Central memory CD8-positive, alpha-beta T cell (primary cell): ENCODE measurements at regions not wholly inside any gene's neighbourhood (a gene's known extent, or its start where the extent isn't known, plus 50 kb on each side); places are given as distances from the start of the nearest gene placed in this dataset.

Experiments used
- ATAC-seq: fragments of 150-1000 bp; cut with Tn5 transposase; replicated peaks from 2 replicates; pipeline ENCODE4 v1.10.0; 2022; ENCODE audit warnings: mild to moderate bottlenecking, moderate FRiP score, moderate number of reproducible peaks; ENCODE audit not compliant: poor library complexity, severe bottlenecking; ENCODE audit errors: extremely low read depth
- DNase-seq, 2 donors: peaks; one replicate each; pipeline ENCODE4 v3.0.0; 2021; ENCODE audit warnings: low spot score in 2 of 2
- H3K27ac Mint-ChIP-seq: one replicate; pipeline ENCODE4 v1.8.0; 2022; ENCODE audit warnings: low read depth, mild to moderate bottlenecking, moderate library complexity, mixed read lengths
- H3K27me3 Mint-ChIP-seq: one replicate; pipeline ENCODE4 v1.8.0; 2022; ENCODE audit warnings: mixed read lengths
- H3K36me3 Mint-ChIP-seq: one replicate; pipeline ENCODE4 v1.8.0; 2022; ENCODE audit warnings: mild to moderate bottlenecking, moderate library complexity, mixed read lengths; ENCODE audit not compliant: insufficient read depth
- H3K4me1 Mint-ChIP-seq: one replicate; pipeline ENCODE4 v1.8.0; 2022; ENCODE audit warnings: mixed read lengths
- H3K4me3 Mint-ChIP-seq: one replicate; pipeline ENCODE4 v1.8.0; 2022; ENCODE audit warnings: mild to moderate bottlenecking, moderate library complexity, mixed read lengths
- H3K9me3 Mint-ChIP-seq: one replicate; pipeline ENCODE4 v1.8.0; 2022; ENCODE audit warnings: mixed read lengths

DNA sequence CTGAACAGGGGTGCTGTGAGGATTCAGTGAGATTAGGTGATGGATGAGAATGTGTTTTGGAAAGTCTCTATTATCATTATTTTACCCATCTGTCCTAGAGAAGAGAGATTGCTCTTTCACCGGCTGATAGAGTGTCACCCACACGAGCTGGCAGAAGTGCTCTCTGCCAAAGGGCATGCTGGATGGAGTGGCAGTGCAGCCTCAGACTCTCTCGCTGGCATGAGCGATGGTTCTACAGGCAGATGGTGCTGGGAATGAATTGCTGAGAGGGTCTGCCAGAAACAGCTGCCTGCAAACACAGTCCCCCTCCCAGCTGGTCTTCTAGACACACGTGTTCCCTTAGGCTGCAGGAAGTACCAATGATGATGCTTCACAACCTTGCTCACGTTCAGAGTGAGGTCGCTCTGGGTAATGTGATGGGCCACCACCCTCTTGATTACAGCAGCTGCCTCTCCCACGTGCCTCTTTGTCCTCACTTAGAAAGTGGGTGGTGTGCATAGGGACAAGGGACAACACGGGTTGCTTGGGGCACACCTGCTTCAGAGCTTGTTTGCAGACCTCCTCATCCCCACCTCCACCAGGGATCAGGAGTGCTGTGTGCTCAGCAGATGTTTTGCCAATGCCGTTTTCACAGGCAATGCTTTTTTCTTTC, 84.7 kb downstream of the FOXA2 start:
- DNase-seq (no peak), ATAC-seq (no peak)
- H3K27me3 Mint-ChIP-seq: no peaks in the 10 kb centered on the region
- no peaks in the 10 kb centered on the region for H3K36me3 Mint-ChIP-seq
- peaks cover 8% of the 10 kb centered on the region for H3K9me3 Mint-ChIP-seq
- H3K27ac Mint-ChIP-seq: no peak overlapping the region
- H3K4me1 Mint-ChIP-seq: no peaks in the 10 kb centered on the region
- H3K4me3 Mint-ChIP-seq: no peak overlapping the region

DNA sequence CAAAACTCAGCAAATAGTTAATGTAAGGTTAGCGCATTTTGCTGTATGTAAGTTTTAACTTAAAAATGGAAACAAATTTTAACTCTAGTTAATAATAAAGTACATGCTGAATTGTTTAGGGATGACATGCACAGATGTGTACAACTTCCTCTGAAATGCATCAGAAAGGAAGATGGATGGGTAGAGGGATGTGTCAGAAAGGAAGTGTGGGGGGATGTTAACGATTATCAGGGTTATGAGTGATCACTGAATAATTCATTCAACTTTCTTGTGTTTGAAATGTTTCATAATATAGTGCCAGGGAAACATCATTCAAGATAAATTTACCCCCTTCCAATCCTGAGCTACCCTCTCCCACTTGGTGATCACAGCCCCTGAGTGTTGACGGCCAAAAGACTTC, 87.6 kb downstream of the FOXA2 start:
- Mint-ChIP-seq H3K4me3 (no peak overlapping the region), H3K36me3 (no peaks in the 10 kb centered on the region), H3K4me1 (no peaks in the 10 kb centered on the region), H3K27me3 (no peaks in the 10 kb centered on the region), H3K9me3 (peaks cover 6% of the 10 kb centered on the region), H3K27ac (no peak overlapping the region)
- DNase-seq (no peak), ATAC-seq (no peak)

- ATAC-seq: no peak
Observed at GRCh38 chr20:22495789-22496188, 88.6 kb downstream of the FOXA2 start.

DNA sequence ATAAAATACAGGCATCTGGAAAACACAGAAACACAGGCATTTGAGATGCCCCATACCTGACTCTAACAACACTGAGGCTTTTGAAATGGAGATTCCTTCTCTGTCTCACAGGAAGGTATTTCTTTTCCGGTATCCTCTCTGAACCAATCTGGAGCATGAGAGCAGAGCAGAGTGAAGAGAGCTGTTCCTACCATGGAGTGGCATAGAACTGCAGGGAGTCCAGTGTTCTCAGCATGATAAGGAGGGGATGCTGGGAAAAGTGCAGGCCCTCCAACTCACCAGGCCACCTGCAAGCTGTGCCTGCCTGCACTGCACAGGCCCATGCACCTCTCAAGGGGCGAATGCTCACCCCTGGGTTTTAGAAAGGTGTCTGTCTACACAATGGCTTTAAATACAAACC, 89.2 kb downstream of the FOXA2 start:
- H3K4me1 Mint-ChIP-seq: no peaks in the 10 kb centered on the region
- H3K4me3 Mint-ChIP-seq: no peak overlapping the region
- ATAC-seq (no peak), DNase-seq (no peak)
- no peak overlapping the region for H3K27ac Mint-ChIP-seq
- H3K27me3 Mint-ChIP-seq: no peaks in the 10 kb centered on the region
- no peaks in the 10 kb centered on the region for H3K36me3 Mint-ChIP-seq
- peaks cover 6% of the 10 kb centered on the region for H3K9me3 Mint-ChIP-seq

More at GRCh38 chr20:22495789-22496188, 88.6 kb downstream of the FOXA2 start:
- Mint-ChIP-seq H3K4me3 (no peak overlapping the region), H3K36me3 (no peaks in the 10 kb centered on the region), H3K4me1 (no peaks in the 10 kb centered on the region), H3K27me3 (no peaks in the 10 kb centered on the region), H3K9me3 (peaks cover 6% of the 10 kb centered on the region), H3K27ac (no peak overlapping the region)
- DNase-seq: no peak

DNA sequence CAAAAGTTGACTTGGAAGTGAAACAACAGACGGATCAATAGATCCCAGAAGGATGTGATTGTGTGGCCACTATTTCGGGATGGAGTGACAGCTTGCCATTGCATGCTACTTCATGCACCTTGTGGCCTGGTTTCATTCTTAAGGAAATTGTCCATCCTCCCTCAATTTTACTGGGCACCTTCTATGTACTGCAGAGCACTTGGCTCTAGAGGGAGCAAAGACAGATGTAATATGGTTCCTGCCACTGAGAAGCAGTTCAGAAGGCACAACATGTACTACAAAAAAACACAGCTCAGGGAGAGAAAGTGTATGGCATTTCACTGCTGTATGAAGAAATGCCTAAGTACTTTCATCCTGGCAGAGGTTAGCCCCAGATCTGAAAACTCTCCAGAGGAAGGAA, 91.9 kb downstream of the FOXA2 start:
- Mint-ChIP-seq H3K9me3 (peaks cover 11% of the 10 kb centered on the region), H3K4me1 (no peaks in the 10 kb centered on the region), H3K27me3 (no peaks in the 10 kb centered on the region)

DNA sequence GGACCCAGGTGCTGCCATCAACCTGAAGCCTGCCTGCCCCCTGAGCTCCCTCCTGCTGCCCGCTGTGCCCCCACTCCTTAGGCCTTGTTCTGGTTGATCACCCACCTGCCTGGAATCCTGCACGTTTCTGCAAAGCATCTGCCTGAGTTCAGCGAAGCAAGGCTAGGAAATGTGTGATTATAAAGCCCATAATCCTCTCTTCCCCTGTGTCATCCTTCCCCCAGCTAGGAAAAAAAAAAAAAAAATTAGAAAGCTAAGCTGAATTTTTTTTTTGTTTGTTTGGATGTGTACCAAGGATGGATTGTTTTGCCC, 93.2 kb downstream of the FOXA2 start:
- Mint-ChIP-seq H3K9me3 (peaks cover 11% of the 10 kb centered on the region), H3K4me3 (no peak overlapping the region), H3K4me1 (no peaks in the 10 kb centered on the region), H3K27ac (no peak overlapping the region), H3K27me3 (no peaks in the 10 kb centered on the region), H3K36me3 (no peaks in the 10 kb centered on the region)
- ATAC-seq (no peak), DNase-seq (no peak)

More for the DNA sequence above, 91.9 kb downstream of the FOXA2 start:
- Mint-ChIP-seq H3K4me3 (no peak overlapping the region), H3K27ac (no peak overlapping the region), H3K36me3 (no peaks in the 10 kb centered on the region)
- ATAC-seq (no peak), DNase-seq (no peak)

GRCh38 chr20:22490287-22491193, 93.8 kb downstream of the FOXA2 start:
- DNase-seq (no peak), ATAC-seq (no peak)
- H3K36me3 Mint-ChIP-seq: no peaks in the 10 kb centered on the region
- H3K27me3 Mint-ChIP-seq: no peaks in the 10 kb centered on the region
- H3K4me1 Mint-ChIP-seq: no peaks in the 10 kb centered on the region
- no peak overlapping the region for H3K27ac Mint-ChIP-seq
- peaks cover 11% of the 10 kb centered on the region for H3K9me3 Mint-ChIP-seq
- H3K4me3 Mint-ChIP-seq: no peak overlapping the region

DNA sequence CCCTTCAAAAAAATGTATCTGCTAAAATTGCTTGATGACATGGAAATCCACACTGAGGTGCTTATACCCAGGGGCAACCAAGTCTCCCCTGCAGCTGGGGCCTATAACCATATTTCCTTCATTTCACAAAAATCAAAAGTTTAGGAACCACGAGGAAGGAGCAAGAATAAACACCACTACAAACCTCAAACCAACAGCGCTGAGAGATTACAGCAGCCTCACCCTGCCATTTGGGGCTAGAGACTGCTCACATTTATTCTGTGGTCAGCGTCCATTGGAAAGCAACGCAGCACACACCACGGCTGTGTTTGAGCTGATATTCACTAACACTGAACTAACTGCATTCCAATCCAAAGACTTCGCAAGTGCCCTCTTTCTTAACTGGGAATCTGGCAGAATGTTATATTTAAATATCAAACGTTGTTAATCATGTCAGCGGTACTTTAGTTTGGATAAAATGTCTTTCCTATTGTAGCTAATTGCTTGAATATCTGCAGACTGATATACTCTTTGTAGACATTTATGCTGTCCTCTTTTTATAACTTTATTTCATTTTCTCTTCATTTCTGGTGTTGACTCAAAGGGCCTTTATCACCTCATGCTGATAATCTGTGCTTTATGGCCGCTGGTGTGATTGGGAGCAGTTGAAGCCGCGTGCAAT, 94.6 kb downstream of the FOXA2 start:
- no peaks in the 10 kb centered on the region for H3K36me3 Mint-ChIP-seq
- H3K4me3 Mint-ChIP-seq: no peak overlapping the region
- DNase-seq: no peak
- H3K27me3 Mint-ChIP-seq: no peaks in the 10 kb centered on the region
- no peak overlapping the region for H3K27ac Mint-ChIP-seq
- H3K4me1 Mint-ChIP-seq: no peaks in the 10 kb centered on the region
- peaks cover 11% of the 10 kb centered on the region for H3K9me3 Mint-ChIP-seq
- ATAC-seq: no peak

GRCh38 chr20:22480336-22480735, 104.0 kb downstream of the FOXA2 start:
- no peak for DNase-seq
- H3K9me3 Mint-ChIP-seq: peaks cover 26% of the 10 kb centered on the region
- H3K27me3 Mint-ChIP-seq: no peaks in the 10 kb centered on the region
- ATAC-seq: no peak
- no peak overlapping the region for H3K27ac Mint-ChIP-seq
- H3K36me3 Mint-ChIP-seq: no peaks in the 10 kb centered on the region
- no peak overlapping the region for H3K4me3 Mint-ChIP-seq
- no peaks in the 10 kb centered on the region for H3K4me1 Mint-ChIP-seq

- DNase-seq (no peak), ATAC-seq (no peak)
- Mint-ChIP-seq H3K36me3 (no peaks in the 10 kb centered on the region), H3K27me3 (no peaks in the 10 kb centered on the region), H3K27ac (no peak overlapping the region), H3K4me1 (no peaks in the 10 kb centered on the region), H3K4me3 (no peak overlapping the region), H3K9me3 (peaks cover 29% of the 10 kb centered on the region)
Observed at GRCh38 chr20:22475662-22476061, 108.7 kb downstream of the FOXA2 start.

DNA sequence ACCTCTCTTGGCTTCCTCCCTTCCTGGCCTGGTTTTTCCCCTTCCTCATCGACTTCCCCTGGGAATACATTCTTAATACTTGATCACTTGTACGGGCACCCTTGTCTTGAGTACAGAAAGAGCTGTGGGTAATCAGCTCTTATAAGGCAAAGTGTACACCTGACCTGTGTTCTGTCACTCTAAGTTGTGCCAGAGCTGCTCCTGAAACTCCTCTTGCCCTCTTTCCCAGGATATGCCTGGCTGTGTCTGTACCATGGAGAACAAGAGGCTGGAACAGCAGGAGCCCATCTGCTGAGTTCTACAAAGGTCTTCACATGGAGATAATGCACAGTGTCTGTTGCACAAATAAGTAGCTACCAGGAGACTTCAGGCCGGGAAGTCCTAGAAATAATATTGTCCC, 110.1 kb downstream of the FOXA2 start:
- DNase-seq (no peak), ATAC-seq (no peak)
- H3K9me3 Mint-ChIP-seq: peaks cover 25% of the 10 kb centered on the region
- H3K4me1 Mint-ChIP-seq: no peaks in the 10 kb centered on the region
- H3K27me3 Mint-ChIP-seq: no peaks in the 10 kb centered on the region
- H3K27ac Mint-ChIP-seq: no peak overlapping the region
- no peak overlapping the region for H3K4me3 Mint-ChIP-seq
- no peaks in the 10 kb centered on the region for H3K36me3 Mint-ChIP-seq

DNA sequence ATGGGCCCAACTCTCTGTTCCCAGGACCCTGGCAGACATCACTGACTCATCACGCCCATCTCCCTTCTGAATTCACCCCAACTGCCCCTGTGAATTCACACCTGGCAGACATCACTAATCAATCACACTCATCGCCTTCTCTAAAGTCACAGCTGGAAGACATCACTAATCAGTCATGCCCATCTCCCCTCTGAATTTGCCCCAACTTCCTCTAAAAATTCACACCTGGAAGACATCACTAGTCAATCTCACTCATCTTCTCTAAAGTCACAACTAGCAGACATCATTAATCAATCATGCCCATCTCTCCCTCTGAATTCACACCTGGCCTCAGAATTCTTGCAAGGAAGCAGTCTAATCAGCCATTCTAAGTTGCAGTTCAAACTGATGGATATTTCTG, 111.1 kb downstream of the FOXA2 start:
- DNase-seq (no peak), ATAC-seq (no peak)
- no peaks in the 10 kb centered on the region for H3K36me3 Mint-ChIP-seq
- no peak overlapping the region for H3K27ac Mint-ChIP-seq
- no peaks in the 10 kb centered on the region for H3K4me1 Mint-ChIP-seq
- peaks cover 23% of the 10 kb centered on the region for H3K9me3 Mint-ChIP-seq
- H3K4me3 Mint-ChIP-seq: no peak overlapping the region
- H3K27me3 Mint-ChIP-seq: no peaks in the 10 kb centered on the region
